Activated CD8-positive, alpha-beta T cell treated with anti-CD3 and anti-CD28 coated beads for 36 hours (primary cell): ENCODE measurements at regions not wholly inside any gene's neighbourhood (a gene's known extent, or its start where the extent isn't known, plus 50 kb on each side); places are given as distances from the start of the nearest gene placed in this dataset.

ENCODE experiments used
- ATAC-seq: fragments of 200-7000 bp; cut with Tn5 transposase; one replicate; pipeline ENCODE4 v1.10.0; 2021; ENCODE audit warnings: mild to moderate bottlenecking, moderate library complexity
- CTCF ChIA-PET: fragments of 350-600 bp; sonication (Branson Sonifier 250); formaldehyde crosslinking; loops from one replicate; lab custom pipeline; 2021; ENCODE audit warnings: antibody characterized with exemption; lab: Charles Lee
- POLR2A ChIA-PET: fragments of 350-600 bp; sonication (Branson Sonifier 250); formaldehyde crosslinking; loops from one replicate; lab custom pipeline; 2021; ENCODE audit warnings: antibody characterized with exemption; lab: Charles Lee
- DNase-seq: peaks from one replicate; pipeline ENCODE4 v3.0.0-alpha.2; 2020
- H3K27ac Mint-ChIP-seq: one replicate; pipeline ENCODE4 v1.8.0; 2021; ENCODE audit warnings: mild to moderate bottlenecking, mixed read lengths
- H3K27me3 Mint-ChIP-seq: one replicate; pipeline ENCODE4 v1.8.0; 2021; ENCODE audit warnings: mixed read lengths
- H3K36me3 Mint-ChIP-seq: one replicate; pipeline ENCODE4 v1.8.0; 2021; ENCODE audit warnings: low read depth, mixed read lengths
- H3K4me1 Mint-ChIP-seq: one replicate; pipeline ENCODE4 v1.8.0; 2021; ENCODE audit warnings: low read depth, mixed read lengths
- H3K4me3 Mint-ChIP-seq: one replicate; pipeline ENCODE4 v1.8.0; 2021; ENCODE audit warnings: mild to moderate bottlenecking, moderate library complexity, mixed read lengths
- H3K9me3 Mint-ChIP-seq: one replicate; pipeline ENCODE4 v1.8.0; 2021; ENCODE audit warnings: mixed read lengths
- CTCF ChIP-seq: fragments of 200-600 bp; IDR thresholded peaks from one replicate; pipeline ENCODE4 v1.8.0; 2022; ENCODE audit warnings: antibody characterized with exemption, mild to moderate bottlenecking
- intact Hi-C: fragments of 100-400 bp; cut with micrococcal nuclease; formaldehyde crosslinking; loops from one replicate; pipeline ENCODE4 v1.10.0; 2022

GRCh38 chr4:64581422-64581821 is 172.2 kb upstream of the TECRL start:
- DNase-seq (no peak), ATAC-seq (no peak)
- TF ChIP-seq CTCF, result no peak
- Mint-ChIP-seq H3K9me3 (no peaks in the 10 kb centered on the region), H3K27ac (no peak overlapping the region), H3K4me1 (no peaks in the 10 kb centered on the region), H3K4me3 (no peak overlapping the region), H3K36me3 (no peaks in the 10 kb centered on the region), H3K27me3 (no peaks in the 10 kb centered on the region)
- ChIA-PET POLR2A (no interaction called here), CTCF (no interaction called here)
- intact Hi-C loops, result no loop called here

- H3K4me3 Mint-ChIP-seq, result no peak overlapping the region
- intact Hi-C loops, result no loop called here
Observed at GRCh38 chr4:64564126-64564525, 154.9 kb upstream of the TECRL start.

GRCh38 chr4:64559571-64559970 is 150.3 kb upstream of the TECRL start:
- DNase-seq (no peak), ATAC-seq (no peak)
- Mint-ChIP-seq H3K27ac (no peak overlapping the region), H3K36me3 (no peaks in the 10 kb centered on the region), H3K27me3 (no peaks in the 10 kb centered on the region), H3K9me3 (no peaks in the 10 kb centered on the region), H3K4me1 (no peaks in the 10 kb centered on the region), H3K4me3 (no peak overlapping the region)
- CTCF ChIA-PET, result no interaction called here
- no peak for TF ChIP-seq CTCF
- intact Hi-C loops, result no loop called here
- POLR2A ChIA-PET, result no interaction called here

More at GRCh38 chr4:64564126-64564525, 154.9 kb upstream of the TECRL start:
- H3K9me3 Mint-ChIP-seq, result no peaks in the 10 kb centered on the region
- H3K27ac Mint-ChIP-seq, result no peak overlapping the region
- H3K36me3 Mint-ChIP-seq, result no peaks in the 10 kb centered on the region
- POLR2A ChIA-PET, result no interaction called here
- no peaks in the 10 kb centered on the region for H3K27me3 Mint-ChIP-seq
- ATAC-seq, result no peak
- no peak for DNase-seq
- CTCF ChIA-PET, result no interaction called here
- no peaks in the 10 kb centered on the region for H3K4me1 Mint-ChIP-seq
- no peak for TF ChIP-seq CTCF

- TF ChIP-seq CTCF, result no peak
- Mint-ChIP-seq H3K4me1 (no peaks in the 10 kb centered on the region), H3K36me3 (no peaks in the 10 kb centered on the region), H3K27ac (no peak overlapping the region), H3K9me3 (no peaks in the 10 kb centered on the region), H3K27me3 (no peaks in the 10 kb centered on the region), H3K4me3 (no peak overlapping the region)
- ChIA-PET POLR2A (no interaction called here), CTCF (no interaction called here)
- intact Hi-C loops, result no loop called here
- ATAC-seq, result no peak
- no peak for DNase-seq
Observed at GRCh38 chr4:64551125-64551524, 141.9 kb upstream of the TECRL start.

- ATAC-seq (no peak), DNase-seq (no peak)
- no peak overlapping the region for H3K27ac Mint-ChIP-seq
- CTCF ChIA-PET, result no interaction called here
- no peaks in the 10 kb centered on the region for H3K36me3 Mint-ChIP-seq
- H3K4me1 Mint-ChIP-seq, result no peaks in the 10 kb centered on the region
- H3K4me3 Mint-ChIP-seq, result no peak overlapping the region
- no peaks in the 10 kb centered on the region for H3K9me3 Mint-ChIP-seq
- POLR2A ChIA-PET, result no interaction called here
- TF ChIP-seq CTCF, result no peak
- intact Hi-C loops, result no loop called here
- H3K27me3 Mint-ChIP-seq, result no peaks in the 10 kb centered on the region
Observed at GRCh38 chr4:64545593-64545992, 136.3 kb upstream of the TECRL start.
